H9 (cell line): ENCODE measurements at regions not wholly inside any gene's neighbourhood (a gene's known extent, or its start where the extent isn't known, plus 50 kb on each side); places are given as distances from the start of the nearest gene placed in this dataset.

ENCODE experiments used
- DNase-seq: peaks from one replicate; pipeline ENCODE4 v3.0.0-alpha.2; 2017
- H2AFZ ChIP-seq: one replicate; pipeline ENCODE4 v1.6.1; 2013; ENCODE audit warnings: mild to moderate bottlenecking, low read length, control low read depth, moderate library complexity
- H2AK5ac ChIP-seq: 2 replicates; pipeline ENCODE4 v1.6.1; 2013; ENCODE audit warnings: low read length, control low read depth, mixed read lengths; ENCODE audit not compliant: insufficient read length
- H2BK120ac ChIP-seq: one replicate; pipeline ENCODE4 v1.6.1; 2013; ENCODE audit warnings: low read depth, mild to moderate bottlenecking, low read length, control low read depth, inconsistent platforms; ENCODE audit not compliant: poor library complexity, severe bottlenecking
- H2BK12ac ChIP-seq: 2 replicates; pipeline ENCODE4 v1.6.1; 2013; ENCODE audit warnings: low read length, control low read depth, mixed read lengths, low read depth; ENCODE audit not compliant: insufficient read length
- H2BK15ac ChIP-seq: 2 replicates; pipeline ENCODE4 v1.6.1; 2013; ENCODE audit warnings: low read depth, low read length, control low read depth
- H2BK20ac ChIP-seq: one replicate; pipeline ENCODE4 v1.6.1; 2013; ENCODE audit warnings: low read depth, mild to moderate bottlenecking, low read length, control low read depth, inconsistent platforms; ENCODE audit not compliant: poor library complexity, severe bottlenecking
- H2BK5ac ChIP-seq: 2 replicates; pipeline ENCODE4 v1.6.1; 2013; ENCODE audit warnings: low read length, control low read depth, mixed read lengths; ENCODE audit not compliant: insufficient read length
- H3K14ac ChIP-seq: 2 replicates; pipeline ENCODE4 v1.6.1; 2013; ENCODE audit warnings: low read length, control low read depth; ENCODE audit not compliant: insufficient read depth
- H3K18ac ChIP-seq: 2 replicates; pipeline ENCODE4 v1.6.1; 2013; ENCODE audit warnings: low read depth, mild to moderate bottlenecking, mixed read lengths, low read length, control low read depth; ENCODE audit not compliant: insufficient read length
- H3K23ac ChIP-seq: 2 replicates; pipeline ENCODE4 v1.6.1; 2013; ENCODE audit warnings: low read length, control low read depth, mixed read lengths, low read depth; ENCODE audit not compliant: insufficient read length
- H3K23me2 ChIP-seq: 2 replicates; pipeline ENCODE4 v1.6.1; 2013; ENCODE audit warnings: low read depth, mild to moderate bottlenecking, mixed read lengths, low read length, control low read depth; ENCODE audit not compliant: insufficient read length, poor library complexity, severe bottlenecking
- H3K27ac ChIP-seq: 2 replicates; pipeline ENCODE4 v1.5.1; 2013; ENCODE audit warnings: low read length, control low read depth, mixed read lengths, low read depth; ENCODE audit not compliant: insufficient read length
- H3K27me3 ChIP-seq: 2 replicates; pipeline ENCODE4 v1.6.1; 2013; ENCODE audit warnings: low read length, control low read depth, inconsistent platforms; ENCODE audit not compliant: insufficient read depth
- H3K4ac ChIP-seq: 2 replicates; pipeline ENCODE4 v1.6.1; 2013; ENCODE audit warnings: low read depth, mild to moderate bottlenecking, control low read depth, inconsistent platforms, low read length, moderate library complexity
- H3K4me1 ChIP-seq: 2 replicates; pipeline ENCODE4 v1.6.1; 2013; ENCODE audit warnings: low read length, control low read depth, inconsistent platforms; ENCODE audit not compliant: insufficient read depth
- H3K4me2 ChIP-seq: 2 replicates; pipeline ENCODE4 v1.6.1; 2013; ENCODE audit warnings: low read length, control low read depth, mixed read lengths; ENCODE audit not compliant: insufficient read length, insufficient read depth
- H3K56ac ChIP-seq: 2 replicates; pipeline ENCODE4 v1.6.1; 2013; ENCODE audit warnings: low read depth, mild to moderate bottlenecking, mixed read lengths, low read length, control low read depth; ENCODE audit not compliant: insufficient read length
- H3K79me1 ChIP-seq: 2 replicates; pipeline ENCODE4 v1.6.1; 2013; ENCODE audit warnings: low read depth, mild to moderate bottlenecking, moderate library complexity, low read length, control low read depth, inconsistent platforms; ENCODE audit not compliant: insufficient read depth, poor library complexity, severe bottlenecking
- H3K79me2 ChIP-seq: 2 replicates; pipeline ENCODE4 v1.6.1; 2013; ENCODE audit warnings: low read length, control low read depth, inconsistent platforms; ENCODE audit not compliant: insufficient read depth
- H3K9ac ChIP-seq: 2 replicates; pipeline ENCODE4 v1.6.1; 2013; ENCODE audit warnings: low read length, control low read depth, mixed read lengths; ENCODE audit not compliant: insufficient read length; ENCODE audit errors: extremely low read depth
- H3K9me3 ChIP-seq: one replicate; pipeline ENCODE4 v1.6.1; 2013; ENCODE audit warnings: low read depth, low read length, inconsistent platforms; ENCODE audit not compliant: control insufficient read depth
- H3T11ph ChIP-seq: one replicate; pipeline ENCODE4 v1.6.1; 2013; ENCODE audit warnings: mild to moderate bottlenecking, low read length, control low read depth, inconsistent platforms
- H4K20me1 ChIP-seq: one replicate; pipeline ENCODE4 v1.6.1; 2013; ENCODE audit not compliant: control insufficient read depth, insufficient read length, insufficient read depth
- H4K5ac ChIP-seq: 2 replicates; pipeline ENCODE4 v1.6.1; 2013; ENCODE audit warnings: low read depth, mild to moderate bottlenecking, mixed read lengths, low read length, control low read depth; ENCODE audit not compliant: insufficient read length
- H4K8ac ChIP-seq: replicated peaks from 2 replicates; pipeline ENCODE4 v1.6.1; 2013; ENCODE audit warnings: low read length, control low read depth, mixed read lengths, low read depth; ENCODE audit not compliant: insufficient read length
- H4K91ac ChIP-seq: 2 replicates; pipeline ENCODE4 v1.6.1; 2013; ENCODE audit warnings: low read depth, mild to moderate bottlenecking, moderate library complexity, mixed read lengths, low read length, control low read depth; ENCODE audit not compliant: insufficient read length
- H3K27ac Mint-ChIP-seq, 3 experiments: 2 replicates in 2 of 3; 3 replicates in 1 of 3; pipeline ENCODE4 v1.8.0; 2020 to 2021; ENCODE audit warnings: mixed read lengths in 3 of 3, mild to moderate bottlenecking in 1 of 3, moderate library complexity in 1 of 3
- H3K27me3 Mint-ChIP-seq: 2 replicates; pipeline ENCODE4 v1.8.0; 2021; ENCODE audit warnings: low read depth, mild to moderate bottlenecking, moderate library complexity, mixed read lengths
- H3K36me3 Mint-ChIP-seq, 3 experiments: 2 replicates in 2 of 3; 3 replicates in 1 of 3; pipeline ENCODE4 v1.8.0; 2020 to 2021; ENCODE audit warnings: low read depth in 3 of 3, mixed read lengths in 3 of 3; ENCODE audit not compliant: insufficient read depth in 1 of 3
- H3K4me1 Mint-ChIP-seq, 2 experiments: 2 replicates each; pipeline ENCODE4 v1.8.0; 2020; ENCODE audit warnings: mixed read lengths in 2 of 2
- H3K4me3 Mint-ChIP-seq, 2 experiments: 2 replicates in 1 of 2; 3 replicates in 1 of 2; pipeline ENCODE4 v1.8.0; 2020 to 2021; ENCODE audit warnings: mild to moderate bottlenecking in 2 of 2, mixed read lengths in 2 of 2, moderate library complexity in 1 of 2
- H3K9me3 Mint-ChIP-seq, 2 experiments: 2 replicates in 1 of 2; 3 replicates in 1 of 2; pipeline ENCODE4 v1.8.0; 2020; ENCODE audit warnings: mild to moderate bottlenecking in 2 of 2, mixed read lengths in 2 of 2, moderate library complexity in 1 of 2
- WGBS: extraction: QIAGEN DNeasy Blood & Tissue Kit; methylation state at CpG from one replicate; pipeline ENCODE4 v1.1.7; 2013; ENCODE audit warnings: missing lambda C conversion rate, low lambda C conversion rate, mixed read lengths; ENCODE audit not compliant: insufficient read length; ENCODE audit errors: extremely low coverage; 5-methylcytosine and 5-hydroxymethylcytosine counted together
- TF ChIP-seq, protein P1 (sequence below): fragments of 200-600 bp; sonication (generic); conservative IDR thresholded peaks from 3 replicates; pipeline ENCODE4 v1.8.0; 2021; ENCODE audit warnings: antibody characterized with exemption, mild to moderate bottlenecking

DNA sequence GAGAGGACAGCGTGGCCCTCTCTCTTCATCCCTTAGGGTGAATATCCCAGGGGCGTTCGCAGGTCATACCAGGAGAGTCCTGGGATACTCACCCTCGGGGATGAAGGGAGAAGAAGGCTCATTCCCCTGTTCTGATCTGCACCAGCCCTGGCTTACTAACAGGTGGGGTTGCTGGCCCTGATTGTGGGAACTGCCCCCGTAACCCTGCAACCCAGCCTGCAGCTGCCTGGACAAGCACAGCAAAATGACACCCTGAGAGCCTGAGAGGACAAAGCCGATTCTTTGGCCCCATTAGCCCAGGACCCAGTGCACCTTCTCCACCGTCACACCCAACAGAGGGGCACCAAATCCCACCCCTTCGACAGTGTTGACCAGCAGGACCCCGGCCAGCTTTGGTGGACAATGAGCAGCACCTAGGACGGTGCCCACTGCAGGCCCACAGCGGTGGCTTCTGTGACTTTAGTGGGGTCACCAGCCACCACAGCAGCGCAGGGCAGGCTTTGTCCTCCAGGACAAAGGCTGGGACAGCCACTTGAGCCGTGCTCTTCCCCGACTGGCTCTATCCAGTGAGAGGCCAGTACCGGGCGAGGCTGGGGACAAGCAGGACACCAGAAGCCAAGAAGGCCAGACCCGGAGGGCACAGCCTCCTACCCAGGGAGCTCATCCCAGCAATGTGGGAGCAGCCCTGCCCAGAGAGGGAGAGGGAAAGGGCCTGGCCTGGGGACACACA, 98.5 kb upstream of the RTL6 start:
- Histone ChIP-seq H2BK120ac (no peak overlapping the region), H2BK5ac (no peak overlapping the region), H3K9me3 (no peaks in the 10 kb centered on the region), H4K5ac (no peak overlapping the region), H2BK20ac (no peak overlapping the region), H2AK5ac (no peak overlapping the region), H3K14ac (peak overlapping the region; percentile 6; the same call in 1 of the 2 replicates), H3K79me2 (no peaks in the 10 kb centered on the region), H4K20me1 (no peaks in the 10 kb centered on the region), H3K23ac (no peak overlapping the region), H3K27me3 (no peaks in the 10 kb centered on the region), H3K18ac (peak overlapping the region; percentile 64), H3K27ac (no peak overlapping the region), H3K4me1 (peaks cover 2% of the 10 kb centered on the region; the same call in 1 of the 2 replicates), H3T11ph (no peak overlapping the region), H3K4ac (no peak overlapping the region), H4K91ac (no peak overlapping the region), H3K79me1 (no peaks in the 10 kb centered on the region), H3K23me2 (no peaks in the 10 kb centered on the region), H3K56ac (no peak overlapping the region), H2AFZ (no peak overlapping the region), H2BK15ac (no peak overlapping the region), H3K4me2 (no peak overlapping the region), H4K8ac (no peak overlapping the region), H2BK12ac (no peak overlapping the region), H3K9ac (no peak overlapping the region)
- Mint-ChIP-seq H3K27ac (no peak overlapping the region), H3K36me3 (no peaks in the 10 kb centered on the region), H3K4me3 (no peak overlapping the region), H3K27me3 (peaks cover 2% of the 10 kb centered on the region), H3K9me3 (no peaks in the 10 kb centered on the region; a peak in 1 of 5 replicates), H3K4me1 (peaks cover 20 to 34% of the 10 kb centered on the region in 2 experiments)
- DNase-seq, result no peak
- no CpG with 5 or more reads among the region's 17 CpGs for WGBS
- TF ChIP-seq, protein P1, sequence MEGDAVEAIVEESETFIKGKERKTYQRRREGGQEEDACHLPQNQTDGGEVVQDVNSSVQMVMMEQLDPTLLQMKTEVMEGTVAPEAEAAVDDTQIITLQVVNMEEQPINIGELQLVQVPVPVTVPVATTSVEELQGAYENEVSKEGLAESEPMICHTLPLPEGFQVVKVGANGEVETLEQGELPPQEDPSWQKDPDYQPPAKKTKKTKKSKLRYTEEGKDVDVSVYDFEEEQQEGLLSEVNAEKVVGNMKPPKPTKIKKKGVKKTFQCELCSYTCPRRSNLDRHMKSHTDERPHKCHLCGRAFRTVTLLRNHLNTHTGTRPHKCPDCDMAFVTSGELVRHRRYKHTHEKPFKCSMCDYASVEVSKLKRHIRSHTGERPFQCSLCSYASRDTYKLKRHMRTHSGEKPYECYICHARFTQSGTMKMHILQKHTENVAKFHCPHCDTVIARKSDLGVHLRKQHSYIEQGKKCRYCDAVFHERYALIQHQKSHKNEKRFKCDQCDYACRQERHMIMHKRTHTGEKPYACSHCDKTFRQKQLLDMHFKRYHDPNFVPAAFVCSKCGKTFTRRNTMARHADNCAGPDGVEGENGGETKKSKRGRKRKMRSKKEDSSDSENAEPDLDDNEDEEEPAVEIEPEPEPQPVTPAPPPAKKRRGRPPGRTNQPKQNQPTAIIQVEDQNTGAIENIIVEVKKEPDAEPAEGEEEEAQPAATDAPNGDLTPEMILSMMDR, result no peak
